H9 (cell line): ENCODE measurements at regions not wholly inside any gene's neighbourhood (a gene's known extent, or its start where the extent isn't known, plus 50 kb on each side); places are given as distances from the start of the nearest gene placed in this dataset.

Experiments used
- DNase-seq: peaks from one replicate; pipeline ENCODE4 v3.0.0-alpha.2; 2017
- H2AFZ ChIP-seq: one replicate; pipeline ENCODE4 v1.6.1; 2013; ENCODE audit warnings: mild to moderate bottlenecking, low read length, control low read depth, moderate library complexity
- H2AK5ac ChIP-seq: 2 replicates; pipeline ENCODE4 v1.6.1; 2013; ENCODE audit warnings: low read length, control low read depth, mixed read lengths; ENCODE audit not compliant: insufficient read length
- H2BK120ac ChIP-seq: one replicate; pipeline ENCODE4 v1.6.1; 2013; ENCODE audit warnings: low read depth, mild to moderate bottlenecking, low read length, control low read depth, inconsistent platforms; ENCODE audit not compliant: poor library complexity, severe bottlenecking
- H2BK12ac ChIP-seq: 2 replicates; pipeline ENCODE4 v1.6.1; 2013; ENCODE audit warnings: low read length, control low read depth, mixed read lengths, low read depth; ENCODE audit not compliant: insufficient read length
- H2BK15ac ChIP-seq: 2 replicates; pipeline ENCODE4 v1.6.1; 2013; ENCODE audit warnings: low read depth, low read length, control low read depth
- H2BK20ac ChIP-seq: one replicate; pipeline ENCODE4 v1.6.1; 2013; ENCODE audit warnings: low read depth, mild to moderate bottlenecking, low read length, control low read depth, inconsistent platforms; ENCODE audit not compliant: poor library complexity, severe bottlenecking
- H2BK5ac ChIP-seq: 2 replicates; pipeline ENCODE4 v1.6.1; 2013; ENCODE audit warnings: low read length, control low read depth, mixed read lengths; ENCODE audit not compliant: insufficient read length
- H3K14ac ChIP-seq: 2 replicates; pipeline ENCODE4 v1.6.1; 2013; ENCODE audit warnings: low read length, control low read depth; ENCODE audit not compliant: insufficient read depth
- H3K18ac ChIP-seq: 2 replicates; pipeline ENCODE4 v1.6.1; 2013; ENCODE audit warnings: low read depth, mild to moderate bottlenecking, mixed read lengths, low read length, control low read depth; ENCODE audit not compliant: insufficient read length
- H3K23ac ChIP-seq: 2 replicates; pipeline ENCODE4 v1.6.1; 2013; ENCODE audit warnings: low read length, control low read depth, mixed read lengths, low read depth; ENCODE audit not compliant: insufficient read length
- H3K23me2 ChIP-seq: 2 replicates; pipeline ENCODE4 v1.6.1; 2013; ENCODE audit warnings: low read depth, mild to moderate bottlenecking, mixed read lengths, low read length, control low read depth; ENCODE audit not compliant: insufficient read length, poor library complexity, severe bottlenecking
- H3K27ac ChIP-seq: 2 replicates; pipeline ENCODE4 v1.5.1; 2013; ENCODE audit warnings: low read length, control low read depth, mixed read lengths, low read depth; ENCODE audit not compliant: insufficient read length
- H3K27me3 ChIP-seq: 2 replicates; pipeline ENCODE4 v1.6.1; 2013; ENCODE audit warnings: low read length, control low read depth, inconsistent platforms; ENCODE audit not compliant: insufficient read depth
- H3K4ac ChIP-seq: 2 replicates; pipeline ENCODE4 v1.6.1; 2013; ENCODE audit warnings: low read depth, mild to moderate bottlenecking, control low read depth, inconsistent platforms, low read length, moderate library complexity
- H3K4me1 ChIP-seq: 2 replicates; pipeline ENCODE4 v1.6.1; 2013; ENCODE audit warnings: low read length, control low read depth, inconsistent platforms; ENCODE audit not compliant: insufficient read depth
- H3K4me2 ChIP-seq: 2 replicates; pipeline ENCODE4 v1.6.1; 2013; ENCODE audit warnings: low read length, control low read depth, mixed read lengths; ENCODE audit not compliant: insufficient read length, insufficient read depth
- H3K56ac ChIP-seq: 2 replicates; pipeline ENCODE4 v1.6.1; 2013; ENCODE audit warnings: low read depth, mild to moderate bottlenecking, mixed read lengths, low read length, control low read depth; ENCODE audit not compliant: insufficient read length
- H3K79me1 ChIP-seq: 2 replicates; pipeline ENCODE4 v1.6.1; 2013; ENCODE audit warnings: low read depth, mild to moderate bottlenecking, moderate library complexity, low read length, control low read depth, inconsistent platforms; ENCODE audit not compliant: insufficient read depth, poor library complexity, severe bottlenecking
- H3K79me2 ChIP-seq: 2 replicates; pipeline ENCODE4 v1.6.1; 2013; ENCODE audit warnings: low read length, control low read depth, inconsistent platforms; ENCODE audit not compliant: insufficient read depth
- H3K9ac ChIP-seq: 2 replicates; pipeline ENCODE4 v1.6.1; 2013; ENCODE audit warnings: low read length, control low read depth, mixed read lengths; ENCODE audit not compliant: insufficient read length; ENCODE audit errors: extremely low read depth
- H3K9me3 ChIP-seq: one replicate; pipeline ENCODE4 v1.6.1; 2013; ENCODE audit warnings: low read depth, low read length, inconsistent platforms; ENCODE audit not compliant: control insufficient read depth
- H3T11ph ChIP-seq: one replicate; pipeline ENCODE4 v1.6.1; 2013; ENCODE audit warnings: mild to moderate bottlenecking, low read length, control low read depth, inconsistent platforms
- H4K20me1 ChIP-seq: one replicate; pipeline ENCODE4 v1.6.1; 2013; ENCODE audit not compliant: control insufficient read depth, insufficient read length, insufficient read depth
- H4K5ac ChIP-seq: 2 replicates; pipeline ENCODE4 v1.6.1; 2013; ENCODE audit warnings: low read depth, mild to moderate bottlenecking, mixed read lengths, low read length, control low read depth; ENCODE audit not compliant: insufficient read length
- H4K8ac ChIP-seq: replicated peaks from 2 replicates; pipeline ENCODE4 v1.6.1; 2013; ENCODE audit warnings: low read length, control low read depth, mixed read lengths, low read depth; ENCODE audit not compliant: insufficient read length
- H4K91ac ChIP-seq: 2 replicates; pipeline ENCODE4 v1.6.1; 2013; ENCODE audit warnings: low read depth, mild to moderate bottlenecking, moderate library complexity, mixed read lengths, low read length, control low read depth; ENCODE audit not compliant: insufficient read length
- H3K27ac Mint-ChIP-seq, 3 experiments: 2 replicates in 2 of 3; 3 replicates in 1 of 3; pipeline ENCODE4 v1.8.0; 2020 to 2021; ENCODE audit warnings: mixed read lengths in 3 of 3, mild to moderate bottlenecking in 1 of 3, moderate library complexity in 1 of 3
- H3K27me3 Mint-ChIP-seq: 2 replicates; pipeline ENCODE4 v1.8.0; 2021; ENCODE audit warnings: low read depth, mild to moderate bottlenecking, moderate library complexity, mixed read lengths
- H3K36me3 Mint-ChIP-seq, 3 experiments: 2 replicates in 2 of 3; 3 replicates in 1 of 3; pipeline ENCODE4 v1.8.0; 2020 to 2021; ENCODE audit warnings: low read depth in 3 of 3, mixed read lengths in 3 of 3; ENCODE audit not compliant: insufficient read depth in 1 of 3
- H3K4me1 Mint-ChIP-seq, 2 experiments: 2 replicates each; pipeline ENCODE4 v1.8.0; 2020; ENCODE audit warnings: mixed read lengths in 2 of 2
- H3K4me3 Mint-ChIP-seq, 2 experiments: 2 replicates in 1 of 2; 3 replicates in 1 of 2; pipeline ENCODE4 v1.8.0; 2020 to 2021; ENCODE audit warnings: mild to moderate bottlenecking in 2 of 2, mixed read lengths in 2 of 2, moderate library complexity in 1 of 2
- H3K9me3 Mint-ChIP-seq, 2 experiments: 2 replicates in 1 of 2; 3 replicates in 1 of 2; pipeline ENCODE4 v1.8.0; 2020; ENCODE audit warnings: mild to moderate bottlenecking in 2 of 2, mixed read lengths in 2 of 2, moderate library complexity in 1 of 2
- WGBS: extraction: QIAGEN DNeasy Blood & Tissue Kit; methylation state at CpG from one replicate; pipeline ENCODE4 v1.1.7; 2013; ENCODE audit warnings: missing lambda C conversion rate, low lambda C conversion rate, mixed read lengths; ENCODE audit not compliant: insufficient read length; ENCODE audit errors: extremely low coverage; 5-methylcytosine and 5-hydroxymethylcytosine counted together
- TF ChIP-seq, protein P1 (sequence below): fragments of 200-600 bp; sonication (generic); conservative IDR thresholded peaks from 3 replicates; pipeline ENCODE4 v1.8.0; 2021; ENCODE audit warnings: antibody characterized with exemption, mild to moderate bottlenecking

GRCh38 chr21:24353492-24353891 lies 1253.8 kb downstream of the MRPL39 start:
- Histone ChIP-seq H3K27ac (no peak overlapping the region), H3K79me1 (no peaks in the 10 kb centered on the region), H3K23ac (no peak overlapping the region), H2BK5ac (no peak overlapping the region), H3K23me2 (no peaks in the 10 kb centered on the region), H2AK5ac (no peak overlapping the region), H3T11ph (no peak overlapping the region), H3K9ac (no peak overlapping the region), H3K9me3 (no peaks in the 10 kb centered on the region), H3K4ac (no peak overlapping the region), H2BK12ac (no peak overlapping the region), H3K4me1 (no peaks in the 10 kb centered on the region), H3K18ac (no peak overlapping the region), H3K4me2 (no peak overlapping the region), H3K14ac (no peak overlapping the region), H2BK15ac (no peak overlapping the region), H3K27me3 (no peaks in the 10 kb centered on the region), H4K91ac (no peak overlapping the region), H3K56ac (no peak overlapping the region), H4K5ac (no peak overlapping the region), H2BK20ac (no peak overlapping the region), H2AFZ (no peak overlapping the region), H4K8ac (no peak overlapping the region), H3K79me2 (no peaks in the 10 kb centered on the region), H4K20me1 (no peaks in the 10 kb centered on the region), H2BK120ac (no peak overlapping the region)
- no peaks in the 10 kb centered on the region for H3K4me1 Mint-ChIP-seq
- no CpG with 5 or more reads among the region's 7 CpGs for WGBS
- DNase-seq = no peak
- TF ChIP-seq, protein P1, sequence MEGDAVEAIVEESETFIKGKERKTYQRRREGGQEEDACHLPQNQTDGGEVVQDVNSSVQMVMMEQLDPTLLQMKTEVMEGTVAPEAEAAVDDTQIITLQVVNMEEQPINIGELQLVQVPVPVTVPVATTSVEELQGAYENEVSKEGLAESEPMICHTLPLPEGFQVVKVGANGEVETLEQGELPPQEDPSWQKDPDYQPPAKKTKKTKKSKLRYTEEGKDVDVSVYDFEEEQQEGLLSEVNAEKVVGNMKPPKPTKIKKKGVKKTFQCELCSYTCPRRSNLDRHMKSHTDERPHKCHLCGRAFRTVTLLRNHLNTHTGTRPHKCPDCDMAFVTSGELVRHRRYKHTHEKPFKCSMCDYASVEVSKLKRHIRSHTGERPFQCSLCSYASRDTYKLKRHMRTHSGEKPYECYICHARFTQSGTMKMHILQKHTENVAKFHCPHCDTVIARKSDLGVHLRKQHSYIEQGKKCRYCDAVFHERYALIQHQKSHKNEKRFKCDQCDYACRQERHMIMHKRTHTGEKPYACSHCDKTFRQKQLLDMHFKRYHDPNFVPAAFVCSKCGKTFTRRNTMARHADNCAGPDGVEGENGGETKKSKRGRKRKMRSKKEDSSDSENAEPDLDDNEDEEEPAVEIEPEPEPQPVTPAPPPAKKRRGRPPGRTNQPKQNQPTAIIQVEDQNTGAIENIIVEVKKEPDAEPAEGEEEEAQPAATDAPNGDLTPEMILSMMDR = no peak
- no peaks in the 10 kb centered on the region for H3K27me3 Mint-ChIP-seq
- no peak overlapping the region for H3K4me3 Mint-ChIP-seq
- no peak overlapping the region for H3K27ac Mint-ChIP-seq
- H3K36me3 Mint-ChIP-seq = peaks cover 0 to 6% (median 0%) of the 10 kb centered on the region in 3 experiments; a peak in 3 of 7 replicates
- H3K9me3 Mint-ChIP-seq = peaks cover 38 to 43% of the 10 kb centered on the region in 2 experiments
